GM18508 (cell line): ENCODE measurements at regions not wholly inside any gene's neighbourhood (a gene's known extent, or its start where the extent isn't known, plus 50 kb on each side); places are given as distances from the start of the nearest gene placed in this dataset.
"Not testable (repeated sequence)": the region's sequence is repeated elsewhere in the genome, so short reads cannot be mapped to it uniquely, and the experiment has no call there.

Experiments used
- ATAC-seq: cut with Tn5 transposase; IDR thresholded peaks from one replicate; pipeline ENCODE4 v1.9.1; 2021; ENCODE audit warnings: moderate number of reproducible peaks; ENCODE audit not compliant: insufficient read depth, unreplicated experiment

DNA sequence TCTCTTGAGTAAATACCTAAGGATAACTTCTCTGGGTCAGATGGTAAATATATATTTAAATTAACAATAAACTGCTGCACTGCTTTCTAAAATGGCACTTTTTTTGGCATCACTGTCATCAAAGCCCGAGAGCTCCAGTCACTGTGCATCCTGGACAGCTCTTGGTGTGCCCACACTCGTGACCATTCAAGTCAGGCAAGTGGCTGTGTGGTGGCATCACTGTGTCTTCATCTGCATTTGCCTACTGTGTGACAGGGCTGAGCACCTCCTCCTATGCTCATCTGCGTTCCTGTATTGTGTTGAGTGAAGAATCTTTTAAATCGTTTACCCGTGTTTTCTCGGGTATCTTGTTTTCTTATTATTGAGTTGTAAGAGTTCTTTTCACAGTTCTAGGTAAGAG, 568.1 kb upstream of the SALL3 start:
- no peak for ATAC-seq

DNA sequence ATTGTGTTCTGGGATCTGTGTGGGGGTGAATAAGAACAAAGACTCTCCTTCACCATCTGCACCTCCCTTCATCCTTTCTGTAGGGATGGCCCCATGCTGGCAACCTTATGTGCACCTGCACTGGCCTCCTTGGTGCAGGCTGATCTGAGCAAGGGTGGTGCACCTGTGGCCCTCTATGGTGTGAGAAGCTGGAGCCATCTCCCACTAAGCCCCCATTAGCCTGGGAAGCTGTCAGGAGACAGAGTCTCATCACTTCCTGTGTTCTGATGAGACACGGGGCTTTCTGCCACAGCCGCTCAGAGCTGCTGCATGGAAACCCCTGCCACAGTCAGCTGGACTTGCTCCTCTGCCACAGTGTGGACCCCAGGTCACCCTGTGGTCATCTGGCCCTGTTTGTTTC, 565.3 kb upstream of the SALL3 start:
- ATAC-seq = no peak

DNA sequence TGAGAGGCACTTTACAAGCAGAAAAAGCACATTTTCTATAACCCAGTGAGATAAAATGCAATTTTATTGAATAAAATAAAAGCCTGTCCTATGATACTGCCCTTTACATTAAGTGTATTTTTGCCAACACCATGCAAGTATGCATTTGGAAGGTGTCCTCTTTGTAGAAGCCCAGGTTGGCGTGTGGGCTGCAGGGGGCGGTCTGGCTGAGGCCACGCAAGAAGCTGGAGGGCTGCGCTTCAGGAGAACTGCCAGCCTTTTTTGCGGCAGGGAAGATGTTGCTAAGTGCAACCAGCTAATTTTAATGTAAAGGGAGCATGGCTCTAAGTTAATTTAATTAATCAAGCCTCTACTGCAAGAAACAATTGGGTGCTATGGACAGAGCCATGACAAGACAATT, 562.8 kb upstream of the SALL3 start:
- no peak for ATAC-seq

DNA sequence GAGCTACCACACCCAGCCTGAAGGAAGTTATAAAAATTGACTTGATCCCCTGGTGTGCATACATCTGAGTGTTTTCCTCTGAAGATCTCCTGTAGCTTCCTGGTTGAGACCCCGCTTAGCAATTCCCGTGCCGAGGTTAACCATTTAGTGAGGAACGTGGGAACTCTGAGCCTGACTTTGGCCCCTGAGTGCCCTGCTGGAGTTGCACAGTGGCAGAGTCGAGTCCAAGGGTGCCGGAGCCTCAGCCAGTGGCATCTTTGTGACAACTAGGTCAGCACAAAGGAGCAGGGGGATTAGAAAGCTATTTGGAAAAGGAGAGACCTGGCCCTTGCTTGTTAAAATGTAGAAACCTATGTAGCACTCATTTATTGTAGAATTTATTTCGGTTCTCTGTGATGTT, 561.2 kb upstream of the SALL3 start:
- ATAC-seq = no peak

DNA sequence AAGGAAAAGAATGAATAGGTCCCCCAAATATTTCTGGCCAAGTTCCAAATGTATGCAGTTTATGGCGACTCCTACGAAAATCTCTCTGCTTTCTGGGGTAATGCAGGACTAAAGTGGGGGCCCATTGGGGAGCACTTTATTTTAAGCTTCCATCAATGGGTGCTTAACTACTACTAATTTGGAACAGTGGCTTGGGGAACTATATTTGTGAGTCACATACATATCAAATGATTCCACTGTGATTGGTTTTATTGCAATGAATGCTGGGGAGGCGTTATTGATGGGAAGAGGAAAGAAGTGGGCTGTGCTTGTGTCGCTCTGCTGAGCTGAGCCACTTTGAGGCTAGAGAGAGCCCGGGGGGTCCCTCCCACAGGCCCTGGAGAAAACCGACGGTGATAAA, 560.4 kb upstream of the SALL3 start:
- ATAC-seq = no peak

DNA sequence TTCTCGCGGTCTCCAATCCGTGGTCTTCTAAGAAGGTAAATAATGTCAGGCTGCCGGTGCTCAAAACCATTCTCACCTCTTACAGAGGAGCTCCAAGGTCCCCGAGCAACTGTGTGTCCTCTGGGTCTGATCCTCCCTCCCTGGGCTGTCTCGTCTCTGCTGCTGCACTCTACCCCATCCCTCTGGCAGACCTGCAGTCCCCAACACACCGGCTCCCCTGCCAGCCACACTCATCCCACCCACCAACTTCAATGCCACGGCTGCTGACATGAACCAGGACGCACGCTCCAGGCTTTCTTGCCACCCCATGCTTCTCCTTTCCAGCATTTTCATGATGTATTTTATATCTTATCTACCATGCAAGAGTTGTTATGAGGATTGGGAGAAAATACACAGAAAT, 559.5 kb upstream of the SALL3 start:
- ATAC-seq = no peak

DNA sequence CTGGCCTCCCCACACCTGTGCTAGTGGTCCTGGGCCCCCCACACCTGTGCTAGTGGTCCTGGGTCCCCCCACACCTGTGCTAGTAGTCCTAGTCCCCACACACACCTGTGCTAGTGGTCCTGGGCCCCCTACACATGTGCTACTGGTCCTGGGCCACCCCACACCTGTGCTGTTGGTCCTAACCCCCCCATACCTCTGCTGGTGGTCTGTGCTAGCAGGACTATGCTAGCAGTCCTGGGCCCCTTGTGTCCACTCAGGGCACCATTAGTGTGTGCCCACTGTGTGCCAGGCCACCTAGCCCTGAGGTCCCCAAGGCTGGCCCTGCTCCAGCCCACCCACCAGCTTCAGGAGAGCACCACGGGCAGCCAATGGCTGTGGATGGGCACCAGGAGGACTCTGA, 558.2 kb upstream of the SALL3 start:
- no peak for ATAC-seq

DNA sequence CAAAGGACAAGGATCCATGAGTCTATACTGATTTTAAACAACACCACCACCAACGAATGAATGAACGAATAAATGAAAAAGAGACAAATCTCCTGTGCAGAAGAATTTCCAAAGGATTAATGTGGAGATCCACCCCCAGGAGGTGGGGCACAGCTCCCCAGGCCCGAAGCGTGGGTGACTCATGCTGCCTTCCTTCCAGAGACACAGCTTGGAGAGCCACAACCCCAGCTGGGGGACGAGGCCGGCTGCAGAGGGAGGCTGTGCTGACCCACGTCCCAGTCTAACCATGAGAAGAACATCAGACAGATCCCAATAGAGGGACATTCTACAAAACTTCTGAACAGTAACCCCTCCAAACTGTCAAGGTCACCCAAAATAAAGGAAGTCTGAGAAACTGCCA, 557.3 kb upstream of the SALL3 start:
- no peak for ATAC-seq

DNA sequence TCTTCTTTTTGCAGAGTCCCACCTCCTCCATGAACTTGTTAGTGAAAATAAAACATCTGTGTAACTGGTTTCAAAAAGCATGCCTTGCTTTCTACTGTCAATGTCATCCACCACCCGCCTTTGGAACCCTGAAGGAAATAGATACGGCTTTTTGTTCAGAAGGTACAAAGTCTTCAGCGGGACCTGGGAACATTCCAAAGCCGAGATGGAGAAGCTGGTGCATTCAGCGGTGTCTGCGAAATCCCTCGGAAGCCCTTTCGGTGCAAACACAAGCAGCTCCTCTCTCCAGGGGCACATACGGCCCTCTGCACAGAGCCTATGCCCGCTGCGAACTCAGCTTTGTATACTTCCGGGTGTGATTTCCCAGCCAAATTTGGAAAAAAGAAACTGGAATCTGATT, 555.8 kb upstream of the SALL3 start:
- ATAC-seq = no peak

DNA sequence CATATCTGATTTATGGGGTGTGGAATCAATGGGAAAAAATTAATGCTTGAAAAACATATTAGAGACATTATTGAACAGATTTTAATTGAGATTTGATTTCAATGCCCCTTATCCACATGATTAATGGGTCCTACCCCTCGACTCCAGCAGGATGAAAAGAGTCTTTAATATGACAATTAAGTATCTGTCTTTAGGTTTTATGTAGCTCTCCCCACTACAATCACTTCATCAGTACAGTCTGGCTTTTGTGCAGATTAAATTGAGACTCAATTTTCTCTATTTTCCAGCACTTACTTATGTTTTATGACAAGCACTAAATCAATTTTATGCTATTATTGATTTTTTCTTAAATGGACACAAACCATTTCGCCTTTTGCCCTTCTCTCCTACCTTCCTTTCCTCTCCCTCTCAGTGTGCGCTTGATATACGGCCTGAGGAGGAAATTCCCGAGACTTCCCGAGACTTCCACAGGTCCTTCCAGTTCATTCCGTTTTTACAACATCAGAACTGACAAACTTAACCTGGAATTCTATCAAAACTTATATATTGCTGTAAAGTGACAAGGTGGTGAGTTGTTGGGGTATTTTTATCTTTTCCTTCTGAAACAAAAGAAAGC, 555.1 kb upstream of the SALL3 start:
- no peak for ATAC-seq

DNA sequence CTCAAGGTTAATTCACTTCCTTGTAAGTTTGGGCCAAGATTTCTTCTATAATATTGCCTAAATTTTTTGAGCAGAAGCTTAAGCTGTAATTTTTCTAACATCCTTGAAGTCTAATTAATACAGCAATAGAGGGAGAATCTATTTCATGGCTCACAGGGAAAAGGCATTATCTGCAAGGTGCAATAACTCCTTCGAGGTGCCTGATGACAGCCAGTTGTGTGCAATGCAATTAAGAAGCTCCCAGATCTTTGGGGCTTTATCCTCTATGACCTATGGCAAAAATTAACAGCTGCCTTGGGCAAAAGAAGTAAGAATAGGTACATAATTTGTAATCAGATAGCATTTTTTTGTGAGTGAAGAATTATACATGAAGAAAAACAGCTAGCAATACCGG, 554.6 kb upstream of the SALL3 start:
- no peak for ATAC-seq

DNA sequence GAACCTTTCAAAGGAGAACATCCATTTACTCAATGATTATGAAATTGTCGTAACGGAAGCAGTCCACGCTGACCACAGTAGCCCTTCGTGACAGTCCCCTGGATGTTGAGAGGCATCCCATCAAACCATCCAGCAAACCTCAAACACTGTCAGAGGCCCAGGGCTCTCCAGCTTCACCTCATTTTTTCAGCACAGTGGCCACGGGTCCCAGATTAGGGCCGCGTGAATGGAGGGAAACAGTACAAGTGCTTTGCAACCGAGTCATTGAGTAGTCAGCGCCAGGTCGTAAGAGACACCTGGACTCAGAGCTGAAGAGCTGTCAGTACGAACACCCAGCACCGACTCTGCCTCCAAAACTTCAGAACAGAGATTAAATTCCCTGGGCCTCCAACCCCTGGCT, 552.5 kb upstream of the SALL3 start:
- no peak for ATAC-seq

DNA sequence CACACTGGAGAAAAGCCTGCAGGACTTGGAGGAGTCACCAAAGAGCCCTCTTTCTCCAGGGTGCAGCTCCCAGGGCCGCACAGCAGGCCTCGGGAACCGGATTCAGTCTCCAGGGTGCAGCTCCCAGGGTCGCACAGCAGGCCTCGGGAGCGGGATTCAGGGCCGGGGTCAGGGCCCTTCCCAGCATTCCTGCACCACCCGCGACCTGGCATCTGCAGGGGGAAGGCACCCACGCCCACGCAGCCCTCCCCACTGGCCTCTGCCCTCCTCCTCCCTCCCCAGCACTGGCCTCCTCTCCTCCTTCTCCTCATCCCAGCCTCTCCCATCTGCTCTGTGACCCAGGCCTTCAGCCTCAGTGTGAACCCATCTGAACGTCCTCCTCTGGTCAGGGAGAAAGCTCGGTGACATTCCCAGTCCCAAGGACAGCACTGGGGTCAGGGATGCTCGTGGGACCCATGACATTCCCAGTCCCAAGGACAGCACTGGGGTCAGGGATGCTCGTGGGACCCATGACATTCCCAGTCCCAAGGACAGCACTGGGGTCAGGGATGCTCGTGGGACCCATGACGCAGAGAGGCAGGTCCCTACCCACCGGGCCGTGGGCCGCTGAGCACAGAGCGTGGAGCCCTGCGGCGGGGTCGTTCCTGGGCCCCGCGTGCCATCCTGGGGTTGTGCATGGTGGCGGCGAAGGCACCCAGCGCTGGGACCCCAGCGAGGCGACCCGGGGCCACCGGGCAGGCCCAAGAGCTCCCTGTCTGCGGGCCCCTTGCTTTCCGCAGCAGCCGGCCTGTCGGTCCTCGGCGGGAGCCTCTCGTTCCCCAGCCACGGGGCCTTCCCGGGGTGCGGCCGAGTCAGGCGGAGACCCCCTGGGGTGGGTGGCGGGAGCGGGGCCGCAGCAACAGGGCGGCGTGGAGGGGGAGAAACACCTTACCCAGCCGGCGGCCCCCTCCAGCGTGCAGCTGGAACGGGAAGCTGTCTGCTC, 550.2 kb upstream of the SALL3 start:
- no peak for ATAC-seq

DNA sequence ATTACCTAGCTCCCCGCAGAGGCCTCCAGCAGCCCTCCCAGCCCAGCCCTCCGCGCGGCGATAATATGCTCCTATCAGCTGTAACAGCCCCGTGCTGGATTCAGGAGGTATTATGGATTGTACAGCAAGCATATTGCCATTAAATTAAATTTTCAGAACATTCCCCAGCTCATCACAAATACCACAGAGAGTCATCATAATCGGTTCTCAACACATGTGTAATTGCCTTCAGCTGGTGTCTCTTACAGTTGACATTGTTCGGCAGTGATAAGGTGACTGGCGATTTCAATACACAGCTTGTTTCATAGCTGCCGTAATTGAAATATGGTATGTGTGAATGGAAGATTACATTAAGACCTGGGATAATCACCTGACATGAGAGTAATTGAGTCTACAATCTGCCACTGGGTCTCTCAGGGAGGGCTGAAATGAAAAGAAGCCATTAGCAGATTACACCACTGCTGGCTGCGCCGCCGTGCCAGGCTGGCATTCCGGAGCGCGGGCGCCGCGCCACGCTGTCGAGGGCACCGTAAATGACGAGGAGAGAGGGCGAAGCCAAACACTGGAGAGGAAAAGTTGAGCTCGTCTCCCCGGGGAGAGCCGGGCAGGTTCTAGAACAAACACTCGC, 549.4 kb upstream of the SALL3 start:
- no peak for ATAC-seq

DNA sequence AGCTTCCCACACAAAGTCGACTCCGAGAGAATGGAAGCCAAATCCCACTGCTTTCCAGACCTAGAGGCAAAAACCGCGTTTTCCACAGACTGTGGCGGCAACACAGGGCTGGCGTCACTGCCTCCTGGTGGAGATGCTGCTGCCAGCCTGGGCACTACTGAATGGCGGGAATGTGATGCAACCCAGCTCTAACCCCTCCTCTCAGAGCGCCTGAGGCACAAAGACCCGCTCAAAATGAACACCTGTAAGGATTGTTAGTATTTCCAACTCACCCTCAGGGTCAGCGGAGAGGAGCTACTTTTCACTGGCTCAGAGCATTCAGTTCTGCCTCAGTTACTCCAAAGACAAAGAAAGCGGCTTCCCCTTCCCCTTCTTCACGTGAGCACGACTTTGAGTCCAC, 548.0 kb upstream of the SALL3 start:
- ATAC-seq = no peak

DNA sequence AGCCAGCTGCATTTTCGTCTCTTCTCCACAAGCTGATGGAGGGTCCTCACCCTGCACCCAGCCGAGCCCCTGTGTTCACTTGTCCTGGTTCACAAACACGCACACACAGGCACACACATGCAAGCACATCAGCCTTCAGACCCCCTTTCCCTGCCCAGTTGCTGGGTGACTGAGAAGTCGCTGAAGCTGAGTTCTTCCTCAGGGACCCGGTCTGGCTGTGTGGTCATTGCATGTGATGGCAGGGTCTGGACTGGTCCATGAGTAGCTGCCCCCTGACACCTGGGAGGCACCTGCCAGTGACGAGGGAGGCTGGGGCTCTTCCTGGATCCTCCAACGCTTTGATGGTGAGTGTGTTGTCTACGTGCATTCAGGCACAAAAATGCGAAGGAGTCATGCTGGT, 546.1 kb upstream of the SALL3 start:
- no peak for ATAC-seq

DNA sequence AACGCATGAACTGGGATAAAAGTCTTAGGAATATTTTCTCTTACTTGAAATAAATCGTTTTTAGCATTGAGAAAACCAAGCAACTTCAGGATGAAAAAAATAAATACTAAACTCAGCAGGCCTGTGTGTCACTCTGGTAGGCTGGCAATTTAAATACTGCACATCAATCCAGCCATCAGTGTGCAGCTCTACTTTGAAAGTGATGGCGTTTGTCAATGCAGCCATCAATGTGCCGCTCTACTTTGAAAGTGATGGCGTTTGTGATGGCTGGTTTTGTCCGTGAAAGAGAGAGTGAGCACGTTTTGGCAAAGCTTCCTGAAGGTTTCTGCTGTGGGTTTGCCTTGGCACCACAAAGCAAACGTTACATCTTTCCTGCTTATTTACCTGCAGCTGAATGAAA, 543.5 kb upstream of the SALL3 start:
- no peak for ATAC-seq

DNA sequence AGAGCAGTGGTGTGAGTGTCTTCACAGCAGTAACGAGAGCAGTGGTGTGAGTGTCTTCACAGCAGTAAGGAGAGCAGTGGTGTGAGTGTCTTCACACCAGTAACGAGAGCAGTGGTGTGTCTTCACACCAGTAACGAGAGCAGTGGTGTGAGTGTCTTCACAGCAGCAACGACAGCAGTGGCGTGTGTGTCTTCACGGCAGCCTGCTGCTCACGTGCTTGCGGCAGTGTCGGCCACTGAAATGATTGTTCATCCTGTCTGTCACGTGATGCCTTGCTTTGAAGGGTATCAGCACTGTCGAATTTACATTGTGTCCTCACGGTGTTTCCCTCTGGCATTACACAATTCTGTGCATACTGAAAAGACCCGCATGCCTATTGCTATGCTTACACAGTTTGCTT, 541.4 kb upstream of the SALL3 start:
- not testable (repeated sequence) for ATAC-seq

DNA sequence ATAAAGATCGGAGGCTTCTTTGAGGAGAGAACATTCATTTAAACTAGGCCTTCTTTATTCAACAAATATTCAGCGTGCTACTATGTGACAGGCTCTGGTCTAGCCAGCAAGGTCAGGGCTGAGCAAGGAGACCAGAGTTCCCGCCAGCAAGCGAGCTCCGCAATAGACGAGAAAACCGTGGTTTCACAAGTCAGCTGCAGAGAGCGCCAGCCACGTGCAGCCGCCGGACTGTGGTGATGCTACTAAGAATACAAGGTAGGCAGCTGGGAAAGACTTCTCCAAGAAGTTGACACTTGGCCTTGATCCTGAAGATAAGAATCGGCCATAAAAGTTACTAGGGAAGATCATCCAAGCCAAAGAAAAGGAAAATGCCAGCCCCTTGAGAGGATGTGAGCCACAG, 533.7 kb upstream of the SALL3 start:
- no peak for ATAC-seq

DNA sequence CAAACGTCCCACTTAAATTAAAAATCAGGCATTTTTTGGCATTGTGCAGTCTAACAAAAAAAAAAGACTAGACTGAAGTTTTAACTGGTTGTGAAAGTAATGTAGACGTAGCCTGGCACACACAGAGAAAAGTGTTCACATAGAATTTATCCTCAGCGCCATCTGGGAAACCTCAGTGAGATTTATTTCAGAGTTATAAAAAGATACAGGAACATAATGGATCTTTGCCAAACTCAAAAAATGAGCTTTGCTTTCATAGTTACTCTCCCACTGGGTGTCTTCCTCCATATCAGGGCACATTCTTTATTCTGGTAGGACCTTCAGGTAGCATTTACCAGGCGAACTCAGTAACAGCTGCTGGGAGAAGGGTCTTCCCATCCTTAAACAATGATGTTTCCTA, 532.4 kb upstream of the SALL3 start:
- ATAC-seq = no peak

DNA sequence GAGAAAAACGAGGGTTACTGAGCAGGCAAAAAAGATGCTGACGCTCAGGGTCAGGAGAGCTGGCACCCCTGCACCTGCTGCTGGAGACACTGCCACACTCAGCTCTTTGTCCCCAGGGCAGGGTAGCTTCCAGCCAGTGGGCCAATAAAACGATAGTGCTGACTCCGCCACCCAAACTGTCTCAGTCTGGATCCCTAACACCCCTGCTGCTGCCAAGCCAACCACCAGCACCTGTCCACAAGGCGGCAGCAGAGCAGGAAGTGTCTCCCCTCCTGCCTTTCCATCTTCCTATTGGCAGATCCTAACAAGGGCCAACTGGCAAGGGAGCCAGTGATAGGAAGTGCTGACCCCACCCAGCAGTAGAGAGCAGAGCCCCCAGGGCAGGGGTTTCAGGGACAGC, 531.5 kb upstream of the SALL3 start:
- no peak for ATAC-seq

DNA sequence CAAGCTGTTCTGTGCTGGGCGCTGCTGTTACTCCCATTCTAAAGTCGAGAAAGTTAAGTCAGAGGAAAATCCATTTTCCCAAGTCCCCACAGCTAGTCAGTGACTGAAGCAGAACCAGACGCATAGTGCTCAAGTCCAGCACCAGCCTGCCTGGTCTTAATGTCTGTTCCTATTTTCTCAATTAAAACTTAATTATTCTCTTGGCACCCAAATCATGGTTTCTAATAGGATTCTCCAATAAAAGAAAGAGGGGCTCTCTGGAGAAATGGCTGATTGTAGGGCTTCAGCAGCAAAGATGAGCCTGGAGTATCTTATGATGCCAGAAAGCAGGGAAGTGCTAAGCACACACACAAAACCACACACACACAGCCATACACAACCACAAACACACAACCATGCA, 531.0 kb upstream of the SALL3 start:
- no peak for ATAC-seq
